ENCODE measurements at regions not wholly inside any gene's neighbourhood (a gene's known extent, or its start where the extent isn't known, plus 50 kb on each side); places are given as distances from the start of the nearest gene placed in this dataset.
"Not testable (repeated sequence)": the region's sequence is repeated elsewhere in the genome, so short reads cannot be mapped to it uniquely, and the experiment has no call there.

DNA sequence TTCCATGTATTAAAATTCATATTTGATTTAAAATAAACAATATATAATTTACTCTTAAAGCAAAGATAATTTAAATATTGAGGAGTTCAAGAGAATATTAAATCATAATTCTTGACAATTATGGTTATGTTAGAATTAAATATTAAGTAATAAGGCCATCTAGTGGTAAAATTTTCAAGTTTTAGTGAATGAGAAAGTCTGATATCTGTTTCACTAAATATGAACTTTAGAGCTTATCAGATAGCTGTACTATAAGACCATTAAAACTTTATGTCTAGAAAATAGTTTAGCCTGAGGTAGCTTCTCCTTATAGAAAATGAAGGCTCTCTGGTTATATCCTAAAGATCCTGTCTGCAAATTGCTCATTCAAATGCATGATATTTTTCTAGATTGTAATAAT, 152.1 kb upstream of the PRSS12 start:
- DNase-seq (ENCODE audit: low read depth), result not testable (repeated sequence)

DNA sequence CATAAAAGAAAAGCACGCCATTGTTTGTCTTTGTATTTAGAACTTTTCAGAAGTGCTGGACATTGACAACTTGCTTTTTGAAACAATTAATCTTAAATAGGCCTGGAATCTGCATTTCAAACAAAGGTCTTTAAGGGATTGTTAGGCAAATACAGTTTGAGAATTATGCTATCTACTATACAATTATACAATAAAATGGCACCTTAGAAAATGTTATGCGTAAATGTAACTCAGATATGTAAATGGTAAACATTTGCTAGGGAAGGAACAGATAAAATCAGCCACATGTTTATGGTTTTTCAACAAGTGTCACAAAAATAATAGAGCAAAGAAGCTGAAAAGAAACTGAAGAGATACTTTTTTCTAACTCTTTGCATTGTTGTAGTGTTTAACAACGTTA, 152.7 kb upstream of the PRSS12 start:
- DNase-seq (ENCODE audit: low read depth), result not testable (repeated sequence)

DNA sequence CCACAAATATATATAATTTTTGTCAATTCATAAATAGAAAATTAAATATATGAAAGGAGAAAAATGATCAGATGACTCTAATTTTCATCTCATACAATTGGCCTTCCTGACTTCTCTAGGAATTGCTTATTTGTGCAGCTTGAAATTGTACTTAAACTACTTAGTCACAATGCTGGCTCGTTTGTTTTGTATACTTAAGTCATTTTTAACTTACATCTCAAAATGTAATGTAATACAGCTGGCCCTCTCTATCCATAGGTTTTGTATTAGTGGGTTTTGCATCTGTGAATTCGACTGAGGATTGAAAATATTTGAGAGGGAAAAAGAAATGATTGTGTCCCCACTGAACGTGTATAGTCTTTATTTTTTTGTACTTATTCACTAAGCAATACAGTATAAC, 160.1 kb upstream of the PRSS12 start:
- DNase-seq (ENCODE audit: low read depth), result not testable (repeated sequence)

DNA sequence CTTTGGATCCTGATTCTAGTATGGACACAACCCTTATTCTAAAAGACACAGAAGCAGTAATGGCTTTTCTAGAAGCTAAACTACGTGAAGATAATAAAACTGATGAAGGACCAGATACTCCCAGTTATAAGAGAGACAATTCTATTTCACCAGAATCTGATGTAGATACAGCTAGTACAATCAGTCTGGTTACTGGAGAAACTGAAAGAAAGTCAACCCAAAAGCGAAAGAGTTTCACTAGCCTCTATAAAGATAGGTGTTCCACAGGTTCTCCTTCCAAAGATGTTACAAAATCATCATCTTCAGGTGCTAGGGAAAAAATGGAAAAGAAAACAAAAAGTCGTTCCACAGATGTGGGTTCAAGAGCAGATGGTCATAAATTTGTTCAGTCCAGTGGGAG, 161.5 kb upstream of the PRSS12 start:
- DNase-seq (ENCODE audit: low read depth), result not testable (repeated sequence)

- DNase-seq (ENCODE audit: low read depth), result not testable (repeated sequence)
Observed at GRCh38 chr4:118516107-118516506, 163.3 kb upstream of the PRSS12 start.

- DNase-seq (ENCODE audit: low read depth), result not testable (repeated sequence)
Observed at GRCh38 chr4:118530107-118530506, 155.1 kb upstream of the METTL14 start.

DNA sequence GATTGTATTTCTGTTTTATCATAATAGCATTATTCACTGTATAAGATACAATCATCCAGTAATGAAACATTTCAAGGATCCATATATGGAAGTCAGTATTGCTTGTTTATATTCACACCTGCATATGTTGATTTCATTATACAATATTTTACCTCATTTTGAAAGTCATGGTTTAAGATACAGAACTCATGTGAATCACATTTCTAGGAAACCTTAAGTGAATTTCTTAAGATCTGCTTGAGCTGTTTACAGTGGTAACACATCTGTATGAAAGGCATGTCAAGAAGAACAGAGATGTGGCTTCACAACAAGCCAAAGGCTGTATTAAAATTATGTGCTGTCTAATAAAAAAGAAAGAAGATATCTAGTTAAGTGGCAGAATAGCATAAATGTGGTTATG, 153.2 kb upstream of the METTL14 start:
- not testable (repeated sequence) for DNase-seq (ENCODE audit: low read depth)

- not testable (repeated sequence) for DNase-seq (ENCODE audit: low read depth)
Observed at GRCh38 chr4:118535788-118536187, 149.4 kb upstream of the METTL14 start.

DNA sequence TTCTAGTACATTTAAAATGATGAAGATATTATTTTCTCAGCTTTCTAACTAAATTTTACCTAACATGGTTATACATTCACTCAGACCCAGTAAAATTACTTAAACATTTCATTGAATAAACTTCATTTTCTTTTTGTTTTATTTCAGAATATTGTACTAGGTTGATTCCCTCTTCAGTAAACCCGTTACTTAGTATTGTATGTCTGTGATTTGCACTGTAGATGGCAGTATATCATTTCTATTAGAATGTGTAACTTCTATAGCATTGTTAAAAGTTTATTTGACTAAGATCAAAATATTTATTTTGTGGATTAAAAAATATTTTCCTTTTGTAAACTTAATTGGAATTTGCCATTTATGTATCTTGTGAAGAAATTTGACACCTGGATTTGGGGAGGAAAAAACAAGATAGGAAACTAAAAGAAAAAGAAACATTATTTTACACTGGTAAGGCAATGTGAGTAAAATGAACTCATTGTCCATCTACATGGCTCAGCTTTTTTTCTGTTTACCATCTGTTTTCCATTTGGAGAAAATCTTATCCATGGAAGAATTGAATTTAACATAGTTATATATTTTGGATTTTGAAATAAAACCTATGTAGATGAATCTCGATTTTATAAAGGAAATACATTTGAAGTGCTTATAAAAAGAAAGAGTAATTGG, 145.6 kb upstream of the METTL14 start:
- not testable (repeated sequence) for DNase-seq (ENCODE audit: low read depth)

DNA sequence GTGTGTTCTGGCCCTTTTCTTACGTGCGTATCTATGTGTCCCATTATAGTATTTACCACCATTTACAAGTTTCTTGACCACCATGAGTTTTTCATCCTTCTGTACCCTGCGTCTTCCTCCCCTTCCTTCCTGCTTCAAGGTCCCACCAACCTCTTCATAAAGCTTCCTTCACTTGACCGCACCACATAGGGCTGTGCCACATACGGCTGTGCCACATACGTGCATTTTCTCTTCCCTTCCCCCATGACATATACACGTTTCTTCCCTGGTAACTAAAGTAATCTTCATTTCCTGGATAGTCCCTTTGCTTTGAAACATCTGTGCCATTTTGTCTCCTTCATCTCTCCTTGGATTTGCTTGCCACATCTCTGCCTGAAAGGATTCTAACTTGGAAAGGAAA, 128.6 kb upstream of the METTL14 start:
- DNase-seq (ENCODE audit: low read depth), result not testable (repeated sequence)

GRCh38 chr4:118557298-118557851, 127.8 kb upstream of the METTL14 start:
- DNase-seq (ENCODE audit: low read depth), result no peak

GRCh38 chr4:118558188-118558587, 127.0 kb upstream of the METTL14 start:
- not testable (repeated sequence) for DNase-seq (ENCODE audit: low read depth)

- DNase-seq (ENCODE audit: low read depth), result not testable (repeated sequence)
Observed at GRCh38 chr4:118561559-118561958, 123.6 kb upstream of the METTL14 start.

DNA sequence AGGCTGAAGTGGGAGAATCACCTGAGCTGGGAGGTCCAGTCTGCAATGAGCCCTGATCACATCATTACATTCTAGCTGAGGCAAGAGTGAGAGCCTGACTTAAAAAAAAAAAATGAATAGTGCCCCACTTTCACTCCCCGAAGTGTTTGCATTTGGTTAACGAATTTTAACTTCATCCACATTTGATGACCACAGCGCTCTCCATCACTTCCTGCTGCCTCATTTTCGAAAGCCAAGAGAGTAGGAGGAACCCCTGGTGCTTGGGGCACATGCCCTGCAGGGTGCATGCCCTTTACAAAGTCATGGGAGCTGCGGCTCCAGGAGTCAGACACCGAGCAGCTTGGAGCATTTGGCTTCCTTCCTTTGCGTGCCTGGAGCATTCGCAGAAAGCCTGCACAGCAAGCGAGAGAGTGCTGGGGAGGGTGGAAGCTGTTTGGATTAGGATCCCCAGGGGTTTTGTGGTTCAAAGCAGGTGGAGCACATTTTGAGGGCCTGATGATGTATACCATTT, 119.1 kb upstream of the METTL14 start:
- not testable (repeated sequence) for DNase-seq (ENCODE audit: low read depth)

- DNase-seq (ENCODE audit: low read depth), result not testable (repeated sequence)
Observed at GRCh38 chr4:118572991-118573390, 112.2 kb upstream of the METTL14 start.

DNA sequence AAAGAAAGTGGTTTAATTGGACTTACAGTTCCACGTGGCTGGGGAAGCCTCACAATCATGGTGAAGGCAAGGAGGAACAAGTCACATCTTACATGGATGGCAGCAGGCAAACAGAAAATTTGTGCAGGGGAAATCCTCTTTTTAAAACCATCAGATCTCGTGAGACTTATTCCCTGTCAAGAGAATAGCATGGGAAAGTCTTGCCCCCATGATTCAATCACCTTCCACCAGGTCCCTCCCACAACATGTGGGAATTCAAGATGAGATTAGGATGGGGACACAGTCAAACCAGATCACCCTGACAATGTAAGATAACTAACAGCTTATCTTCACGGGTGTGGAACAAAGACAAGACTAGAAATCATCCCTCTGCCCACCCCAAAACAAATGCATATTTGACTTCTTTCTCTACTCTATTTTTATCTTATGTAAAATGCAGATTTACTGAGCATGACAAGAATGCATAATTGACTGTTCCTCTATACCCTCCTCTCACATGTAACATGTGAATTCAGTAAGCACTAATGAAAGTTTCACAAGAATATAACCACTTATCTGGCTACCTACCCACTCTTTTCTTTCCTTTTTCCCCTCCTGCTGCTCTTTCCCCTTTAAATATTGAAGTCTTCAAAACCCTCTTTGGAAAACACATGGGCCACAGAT, 110.8 kb upstream of the METTL14 start:
- not testable (repeated sequence) for DNase-seq (ENCODE audit: low read depth)

DNA sequence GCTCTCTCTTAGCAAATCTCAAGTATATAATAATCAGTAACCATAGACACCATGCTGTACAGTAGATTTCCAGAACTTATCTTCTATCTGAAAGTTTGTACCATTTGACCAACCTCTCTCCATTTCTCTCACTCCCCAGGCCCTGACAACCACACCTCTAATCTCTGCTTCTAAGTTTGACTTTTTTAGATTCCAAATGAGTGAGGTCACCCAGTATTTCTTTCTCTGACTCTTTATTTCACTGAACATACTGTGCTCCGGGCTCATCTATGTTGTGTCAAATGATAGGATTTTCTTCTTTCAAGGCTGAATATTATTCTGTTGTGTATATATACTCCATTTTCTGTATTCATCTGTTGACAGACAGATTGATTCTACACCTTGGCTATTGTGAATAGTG, 110.1 kb upstream of the METTL14 start:
- not testable (repeated sequence) for DNase-seq (ENCODE audit: low read depth)

DNA sequence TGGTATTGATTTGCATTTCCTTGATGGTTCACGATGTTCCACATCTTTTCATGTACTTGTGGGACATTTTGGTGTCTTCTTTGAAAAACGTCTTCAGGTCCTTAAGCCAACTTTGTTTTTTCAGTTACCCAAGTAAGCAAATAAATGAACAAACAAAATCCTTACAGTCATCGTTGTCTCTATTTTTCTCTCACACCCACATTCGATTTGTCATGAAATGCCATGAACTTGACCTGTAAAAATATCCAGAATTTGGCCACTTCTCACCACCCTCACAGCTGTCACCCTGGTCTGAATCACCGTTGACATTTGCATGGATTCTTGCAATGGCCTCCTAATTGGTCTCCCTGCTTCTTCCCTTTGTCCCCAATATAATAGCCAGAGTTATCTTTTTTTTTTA, 109.5 kb upstream of the METTL14 start:
- DNase-seq (ENCODE audit: low read depth), result not testable (repeated sequence)

DNA sequence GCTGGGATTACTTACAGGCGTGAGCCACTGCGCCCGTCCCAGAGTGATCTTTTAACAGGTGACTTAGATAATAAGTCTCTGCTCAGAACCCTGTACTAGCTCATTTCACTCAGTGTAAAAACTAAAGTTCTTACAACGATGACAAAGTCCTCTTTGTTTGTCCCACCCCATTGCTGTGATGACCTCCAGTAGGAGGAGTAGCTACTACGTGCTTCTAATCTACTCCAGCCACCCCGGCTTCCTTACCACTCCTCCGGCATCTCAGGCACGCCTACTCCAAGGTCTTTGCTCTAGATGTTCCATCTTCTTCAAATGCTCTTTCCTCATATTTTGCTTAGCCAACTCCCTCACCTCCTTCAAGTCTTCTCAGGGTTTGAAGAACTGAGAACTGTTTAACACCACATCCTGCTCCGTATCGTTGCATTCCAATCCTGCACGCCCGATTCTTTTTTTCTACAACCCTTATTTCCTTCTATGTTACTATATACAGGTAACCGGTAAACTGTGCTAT, 108.4 kb upstream of the METTL14 start:
- DNase-seq (ENCODE audit: low read depth), result not testable (repeated sequence)

DNA sequence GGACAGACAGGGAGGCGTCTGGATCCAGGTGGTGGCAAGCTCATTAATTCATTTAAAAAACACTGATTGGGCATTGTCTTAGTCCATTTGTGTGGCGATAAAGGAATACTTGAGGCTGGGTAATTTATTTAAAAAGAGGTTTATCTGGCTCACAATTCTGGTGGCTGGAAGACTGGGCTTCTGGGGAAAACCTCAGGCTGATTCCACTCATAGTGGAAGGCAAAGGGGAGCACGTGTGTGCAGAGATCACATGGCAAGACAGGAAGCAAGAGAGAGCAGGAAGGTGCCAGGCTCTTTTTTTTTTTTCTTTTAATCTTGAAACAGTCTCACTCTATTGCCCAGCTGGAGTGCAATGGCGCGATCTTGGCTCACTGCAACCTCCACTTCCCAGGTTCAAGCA, 100.2 kb upstream of the METTL14 start:
- DNase-seq (ENCODE audit: low read depth), result no peak

DNA sequence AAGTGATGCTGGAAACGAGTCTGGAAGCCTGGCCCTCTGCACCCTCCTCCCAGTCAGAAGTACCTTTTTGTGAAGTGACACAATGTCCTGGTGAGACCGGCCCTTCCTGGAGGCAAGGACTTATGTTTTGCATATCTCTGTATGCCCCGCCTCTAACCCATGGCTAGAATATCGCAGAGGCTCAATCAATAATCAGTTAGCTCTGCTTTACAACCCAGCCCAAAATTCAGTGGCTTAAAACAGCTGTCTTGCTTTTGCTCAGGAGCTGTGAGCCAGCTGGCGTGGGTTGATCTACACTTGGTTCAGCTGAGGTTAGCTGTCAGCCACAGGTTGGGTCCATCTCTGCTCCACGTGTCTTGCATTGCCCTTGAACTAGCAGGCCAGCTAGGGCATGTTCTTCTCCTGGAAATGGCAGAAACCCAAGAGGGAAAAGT, 98.8 kb upstream of the METTL14 start:
- no peak for DNase-seq (ENCODE audit: low read depth)

- DNase-seq (ENCODE audit: low read depth), result no peak
Observed at GRCh38 chr4:118587116-118587831, 97.9 kb upstream of the METTL14 start.
